ENCODE measurements at regions not wholly inside any gene's neighbourhood (a gene's known extent, or its start where the extent isn't known, plus 50 kb on each side); places are given as distances from the start of the nearest gene placed in this dataset.

DNA sequence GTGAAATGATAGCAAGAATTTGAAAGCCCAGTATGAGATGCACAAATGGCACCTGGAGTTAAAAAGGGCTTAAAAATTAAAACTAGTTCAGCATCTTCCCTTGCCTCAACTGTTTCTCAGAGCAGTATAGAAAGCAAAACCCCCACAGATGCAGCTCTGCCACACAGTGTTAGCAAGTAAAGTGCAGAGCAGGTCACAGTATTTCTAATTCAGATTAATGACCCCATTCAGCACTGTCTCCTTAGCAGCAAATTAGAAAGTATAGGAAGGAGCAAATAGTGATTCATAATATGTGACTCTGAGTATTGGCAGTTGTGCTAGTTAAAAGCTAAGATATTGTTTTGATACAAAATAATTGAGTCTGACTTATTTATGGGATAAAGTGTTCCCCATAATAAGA, 73.8 kb upstream of the CCDC85A start:
- TF ChIP-seq, protein P1, sequence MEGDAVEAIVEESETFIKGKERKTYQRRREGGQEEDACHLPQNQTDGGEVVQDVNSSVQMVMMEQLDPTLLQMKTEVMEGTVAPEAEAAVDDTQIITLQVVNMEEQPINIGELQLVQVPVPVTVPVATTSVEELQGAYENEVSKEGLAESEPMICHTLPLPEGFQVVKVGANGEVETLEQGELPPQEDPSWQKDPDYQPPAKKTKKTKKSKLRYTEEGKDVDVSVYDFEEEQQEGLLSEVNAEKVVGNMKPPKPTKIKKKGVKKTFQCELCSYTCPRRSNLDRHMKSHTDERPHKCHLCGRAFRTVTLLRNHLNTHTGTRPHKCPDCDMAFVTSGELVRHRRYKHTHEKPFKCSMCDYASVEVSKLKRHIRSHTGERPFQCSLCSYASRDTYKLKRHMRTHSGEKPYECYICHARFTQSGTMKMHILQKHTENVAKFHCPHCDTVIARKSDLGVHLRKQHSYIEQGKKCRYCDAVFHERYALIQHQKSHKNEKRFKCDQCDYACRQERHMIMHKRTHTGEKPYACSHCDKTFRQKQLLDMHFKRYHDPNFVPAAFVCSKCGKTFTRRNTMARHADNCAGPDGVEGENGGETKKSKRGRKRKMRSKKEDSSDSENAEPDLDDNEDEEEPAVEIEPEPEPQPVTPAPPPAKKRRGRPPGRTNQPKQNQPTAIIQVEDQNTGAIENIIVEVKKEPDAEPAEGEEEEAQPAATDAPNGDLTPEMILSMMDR (IDR thresholded peaks at IDR 0.05) = no peak
- no peak for ATAC-seq (ENCODE audit: low FRiP score)
- DNase-seq (ENCODE audit: low spot score) = no peak

DNA sequence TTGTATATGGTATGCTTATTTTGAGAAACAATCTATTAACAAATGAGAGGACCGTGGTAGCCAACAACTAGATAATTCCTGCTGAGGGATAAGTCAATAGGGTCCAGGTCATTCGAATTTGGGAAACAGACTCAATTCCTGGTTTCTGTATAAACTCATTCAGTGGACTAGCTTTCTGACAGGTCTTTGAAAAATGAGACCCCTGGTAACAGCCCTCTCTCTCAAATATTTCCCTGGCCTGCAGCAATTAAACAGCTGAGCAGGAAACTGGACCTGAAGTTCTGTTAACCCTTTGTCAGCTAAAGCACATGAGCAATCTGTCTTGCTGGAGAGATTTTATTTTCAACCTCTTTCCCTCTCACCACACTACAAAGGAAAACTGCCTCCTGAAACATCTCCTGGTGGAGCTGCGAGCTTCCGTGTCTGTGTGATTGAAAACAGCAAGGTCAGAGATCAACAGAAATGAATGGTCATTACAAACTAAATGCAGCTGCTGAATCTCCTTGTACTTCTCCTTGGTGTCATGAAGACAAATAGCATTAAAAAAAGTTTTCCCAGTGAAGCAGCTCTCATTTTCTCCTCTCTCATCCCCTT, 70.3 kb upstream of the CCDC85A start:
- ATAC-seq (ENCODE audit: low FRiP score) (no peak), DNase-seq (ENCODE audit: low spot score) (no peak)
- TF ChIP-seq, protein P1 (IDR thresholded peaks at IDR 0.05) = no peak

DNA sequence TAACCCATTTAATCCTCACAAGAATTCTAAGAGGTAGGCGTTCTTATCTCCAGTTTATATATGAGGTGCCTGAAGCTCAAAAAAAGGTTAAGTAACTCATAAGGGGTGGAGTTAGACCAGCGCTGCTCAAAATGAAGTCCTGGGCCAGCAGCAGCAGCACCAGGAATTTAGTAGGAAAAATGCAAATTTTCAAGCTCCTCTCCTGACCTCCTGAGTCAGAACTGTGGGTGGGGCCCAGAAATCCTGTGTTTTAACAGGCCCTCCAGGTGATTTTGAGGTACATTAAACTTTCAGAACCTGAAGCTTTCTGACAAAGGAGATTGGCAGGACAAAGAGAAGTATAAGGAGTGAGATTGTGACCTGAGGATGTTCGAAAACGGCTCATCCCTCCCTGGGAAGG, 66.0 kb upstream of the CCDC85A start:
- no peak for DNase-seq (ENCODE audit: low spot score)
- ATAC-seq (ENCODE audit: low FRiP score) = peak; percentile 41
- TF ChIP-seq, protein P1 (IDR thresholded peaks at IDR 0.05) = no peak

DNA sequence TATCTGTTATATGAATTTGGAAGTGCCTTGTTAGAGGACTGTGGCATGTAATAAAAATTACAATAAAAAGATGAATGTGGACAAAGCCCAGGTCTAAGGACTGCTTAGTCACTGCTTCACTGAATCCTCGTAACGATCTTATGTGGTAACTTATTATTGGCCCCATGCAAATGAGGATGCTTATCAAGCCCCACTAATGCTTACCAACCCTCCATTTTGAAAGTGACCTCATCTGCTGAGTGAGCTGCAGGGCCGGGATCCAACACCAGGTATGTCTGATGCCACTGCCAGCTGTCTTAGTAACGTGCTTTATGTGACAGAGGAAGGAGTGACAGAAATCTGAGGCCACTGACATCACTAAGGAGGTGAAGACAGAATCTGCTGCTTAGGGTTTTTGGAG, 65.3 kb upstream of the CCDC85A start:
- DNase-seq (ENCODE audit: low spot score) (no peak), ATAC-seq (ENCODE audit: low FRiP score) (no peak)
- TF ChIP-seq, protein P1 (IDR thresholded peaks at IDR 0.05) = no peak

DNA sequence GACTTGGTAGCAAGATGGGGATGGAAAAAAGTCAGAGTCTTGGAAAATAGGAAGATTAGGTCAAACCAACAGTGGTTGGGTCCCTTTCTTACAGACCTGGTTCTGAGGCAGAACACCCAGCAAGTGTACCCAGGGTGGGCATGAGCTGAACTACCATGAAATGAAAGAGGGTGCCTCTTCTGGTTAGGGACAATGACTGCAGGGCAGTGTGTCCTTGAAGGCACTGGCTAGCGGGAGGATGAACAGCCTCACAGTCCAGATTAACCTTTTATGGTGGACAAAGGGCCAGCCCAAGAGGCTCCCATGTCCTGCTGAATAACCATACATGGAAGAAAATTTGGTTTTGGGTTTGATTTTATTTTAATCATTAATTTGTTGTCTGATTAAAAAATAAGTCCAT, 61.8 kb upstream of the CCDC85A start:
- DNase-seq (ENCODE audit: low spot score) (no peak), ATAC-seq (ENCODE audit: low FRiP score) (no peak)
- TF ChIP-seq, protein P1 (IDR thresholded peaks at IDR 0.05) = no peak

DNA sequence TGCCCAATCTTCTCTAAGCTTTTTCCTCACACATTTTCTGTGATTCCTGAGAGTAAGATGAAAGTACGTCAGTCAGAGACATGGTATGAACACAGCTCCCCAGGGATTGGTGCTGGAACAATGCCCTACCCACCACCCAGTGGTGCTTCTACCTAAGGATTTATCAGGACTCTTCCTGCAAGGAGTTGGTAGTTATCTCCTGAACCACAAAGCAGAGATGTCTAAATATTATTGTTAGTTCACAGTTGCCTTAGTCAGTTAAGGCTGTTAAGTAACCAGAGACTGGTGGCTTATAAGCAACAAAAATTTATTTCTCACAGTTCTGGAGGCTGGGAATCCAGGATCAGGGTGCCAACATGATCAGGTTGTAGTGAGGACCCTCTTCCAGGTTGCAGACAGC, 60.3 kb upstream of the CCDC85A start:
- no peak for DNase-seq (ENCODE audit: low spot score)
- TF ChIP-seq, protein P1 (IDR thresholded peaks at IDR 0.05) = no peak
- ATAC-seq (ENCODE audit: low FRiP score) = no peak

DNA sequence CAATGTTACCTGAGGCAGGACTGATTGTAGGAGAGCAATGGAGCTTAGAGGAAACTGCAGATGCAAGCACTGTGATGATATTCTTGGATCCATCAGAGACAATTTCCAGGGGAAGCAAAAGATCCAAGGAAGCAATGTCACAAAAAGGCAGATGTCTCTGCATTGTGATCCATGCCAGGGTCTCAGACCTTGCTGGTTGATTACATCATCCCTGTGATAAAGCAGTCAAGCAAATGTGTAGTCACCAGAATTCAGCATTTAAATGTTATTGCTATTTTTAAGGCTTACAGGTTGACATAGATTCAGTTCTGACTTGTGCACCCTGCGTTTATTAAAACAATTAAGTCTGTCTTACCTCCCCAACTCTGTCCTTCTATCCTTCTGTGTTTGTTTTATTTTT, 56.8 kb upstream of the CCDC85A start:
- DNase-seq (ENCODE audit: low spot score) (no peak), ATAC-seq (ENCODE audit: low FRiP score) (no peak)
- TF ChIP-seq, protein P1 (IDR thresholded peaks at IDR 0.05) = no peak

All from omental fat pad (tissue), 3 donors.